NCI-H2196 (cell line): ENCODE measurements at regions not wholly inside any gene's neighbourhood (a gene's known extent, or its start where the extent isn't known, plus 50 kb on each side); places are given as distances from the start of the nearest gene placed in this dataset.
A peak's percentile ranks its signal among the peaks of the same experiment; 100 is the strongest.
"Not testable (repeated sequence)": the region's sequence is repeated elsewhere in the genome, so short reads cannot be mapped to it uniquely, and the experiment has no call there.

Experiments used
- DNase-seq: peaks from one replicate; lab custom pipeline; 2025; ENCODE audit not compliant: unreplicated experiment; lab: John Stamatoyannopoulos, UW

DNA sequence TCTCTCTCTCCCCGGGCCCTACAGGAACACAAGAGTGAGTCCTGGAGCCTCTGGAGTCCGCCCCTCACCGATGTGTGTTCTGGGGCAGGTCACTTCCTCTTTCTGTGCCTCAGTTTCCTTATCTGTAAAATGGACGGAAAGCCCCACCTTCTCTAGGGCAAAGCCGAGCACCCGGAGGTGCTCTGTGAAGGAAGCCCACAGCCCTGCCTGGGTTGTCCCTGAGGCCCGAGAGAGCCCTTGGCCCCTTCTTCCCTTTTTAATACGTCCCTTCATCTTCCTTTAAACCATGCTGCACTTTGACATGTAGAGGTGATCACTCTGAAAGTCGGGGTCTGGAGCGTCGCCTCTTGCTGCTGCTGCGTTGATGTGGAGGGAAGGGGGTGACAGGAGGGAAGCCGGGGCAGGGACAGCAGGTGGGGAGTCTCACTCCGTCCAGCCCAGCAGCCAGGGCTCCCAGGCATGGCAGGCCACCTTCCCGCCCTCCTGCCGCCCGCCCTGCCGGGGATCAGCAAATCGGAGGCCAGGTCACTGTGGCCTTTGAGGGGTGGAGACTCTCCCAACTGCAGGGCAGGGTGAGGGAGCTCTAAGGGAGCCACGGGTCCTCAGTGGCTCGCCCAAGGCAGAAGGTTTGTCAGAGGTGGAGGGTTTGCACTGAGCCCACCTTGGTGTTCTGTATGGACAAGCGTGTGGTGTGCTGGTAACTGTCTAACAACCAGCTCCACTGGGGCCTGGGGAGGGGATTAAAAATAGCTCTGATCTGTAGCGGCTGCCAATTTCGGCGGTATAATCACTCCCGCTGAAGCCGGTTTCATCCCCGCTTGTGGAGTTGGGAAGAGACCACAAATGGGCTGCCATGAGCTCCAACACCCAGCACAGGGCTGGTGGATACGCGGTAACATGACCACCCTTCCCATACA lies 135.9 kb upstream of the ID2 start:
- DNase-seq, result no peak

DNA sequence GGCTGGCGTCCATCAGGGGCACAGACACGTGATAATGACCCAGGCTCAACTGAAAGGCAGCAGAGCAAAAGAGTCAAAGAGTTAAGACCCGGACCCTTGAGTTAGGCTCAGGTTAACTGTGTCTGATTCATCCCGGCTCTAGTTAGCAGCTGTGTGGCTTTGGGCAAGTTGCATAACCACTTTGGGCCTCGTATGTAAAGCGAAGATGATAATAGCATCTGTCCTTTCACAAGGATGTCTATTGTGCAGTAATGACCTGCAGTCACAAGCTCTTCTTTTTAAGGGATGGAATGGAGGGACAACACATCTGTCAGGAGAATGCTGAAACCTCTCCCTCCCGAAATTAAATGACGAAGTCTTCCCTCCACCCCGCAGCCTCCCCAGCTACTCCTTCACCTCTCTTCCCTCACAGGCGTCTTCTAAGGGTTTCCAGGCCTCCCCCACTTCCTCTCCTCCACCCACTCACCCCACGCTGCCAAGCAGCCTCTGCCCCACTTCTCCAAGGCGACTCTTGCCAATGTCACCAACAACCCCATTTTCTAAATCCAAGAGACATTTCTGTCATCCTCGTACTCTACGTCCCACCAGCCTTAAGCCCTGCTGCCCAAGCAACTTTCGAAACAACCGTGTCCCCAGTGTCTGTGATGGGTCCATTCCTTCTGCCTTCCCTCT lies 135.1 kb upstream of the ID2 start:
- no peak for DNase-seq

DNA sequence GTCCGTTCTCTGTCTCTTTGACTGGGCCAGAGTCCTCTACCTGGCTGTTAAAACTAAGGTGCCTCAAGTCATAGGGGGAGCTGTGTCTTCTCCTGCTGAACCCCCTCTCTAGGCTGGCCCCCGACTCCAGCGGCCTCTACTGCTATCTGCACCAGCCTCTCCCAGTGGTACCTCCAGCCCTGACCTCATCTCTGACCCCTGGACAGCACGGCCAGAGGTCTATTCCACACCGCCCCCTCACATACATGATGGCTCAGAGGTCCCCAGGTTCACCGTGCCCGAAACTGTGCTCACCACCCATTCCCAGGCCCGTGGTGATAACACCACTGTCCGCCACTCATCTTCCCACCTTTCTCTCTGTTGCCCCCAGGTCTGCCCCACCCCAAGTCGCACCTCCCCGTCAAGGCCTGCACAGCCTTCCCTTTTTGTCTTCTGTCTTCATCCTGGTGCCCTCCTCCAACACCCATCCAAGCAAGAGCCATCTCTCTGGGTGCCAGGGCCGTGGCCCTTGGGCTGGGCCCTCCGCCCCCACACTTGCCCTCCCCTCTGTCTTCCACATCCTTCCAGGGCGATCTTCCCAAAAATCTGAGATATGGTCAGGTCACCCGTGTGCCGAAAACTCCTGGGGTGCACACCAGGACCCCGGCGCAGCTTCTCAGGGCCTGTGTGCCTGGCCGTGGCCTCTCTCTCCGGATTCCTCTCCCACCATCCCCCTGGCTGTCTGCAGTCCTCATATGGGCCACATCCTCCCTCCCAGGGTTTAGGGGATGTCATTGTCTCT lies 134.4 kb upstream of the ID2 start:
- no peak for DNase-seq

GRCh38 chr2:8548065-8548618 lies 133.7 kb upstream of the ID2 start:
- no peak for DNase-seq

DNA sequence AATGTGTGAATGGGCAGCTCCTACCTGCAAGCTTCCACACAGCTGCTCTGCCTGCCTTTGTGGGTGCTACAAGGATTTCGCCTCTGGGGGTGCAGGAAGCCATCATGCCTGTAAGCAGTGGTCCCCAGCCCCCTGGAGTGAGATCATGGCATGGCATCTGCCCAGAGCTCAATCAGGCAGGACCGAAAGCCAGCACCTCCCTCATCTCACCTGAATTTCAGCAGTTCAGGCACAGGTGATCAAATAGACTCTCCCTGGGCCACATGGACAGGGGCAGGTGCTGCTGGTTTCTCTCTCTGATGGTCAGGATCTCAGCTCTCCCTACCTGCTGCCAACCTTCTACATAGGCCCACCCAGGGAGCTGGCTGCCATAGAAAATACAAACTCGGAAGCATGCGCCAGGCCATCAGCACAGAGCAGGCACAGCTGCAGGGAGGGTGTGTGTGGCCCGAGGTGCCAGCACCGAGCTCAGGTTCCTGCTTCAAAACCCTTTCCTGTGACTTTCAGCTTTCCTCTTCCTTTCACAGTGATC lies 133.2 kb upstream of the ID2 start:
- peak; percentile 36 for DNase-seq

GRCh38 chr2:8549273-8549922 lies 132.5 kb upstream of the ID2 start:
- DNase-seq, result no peak

DNA sequence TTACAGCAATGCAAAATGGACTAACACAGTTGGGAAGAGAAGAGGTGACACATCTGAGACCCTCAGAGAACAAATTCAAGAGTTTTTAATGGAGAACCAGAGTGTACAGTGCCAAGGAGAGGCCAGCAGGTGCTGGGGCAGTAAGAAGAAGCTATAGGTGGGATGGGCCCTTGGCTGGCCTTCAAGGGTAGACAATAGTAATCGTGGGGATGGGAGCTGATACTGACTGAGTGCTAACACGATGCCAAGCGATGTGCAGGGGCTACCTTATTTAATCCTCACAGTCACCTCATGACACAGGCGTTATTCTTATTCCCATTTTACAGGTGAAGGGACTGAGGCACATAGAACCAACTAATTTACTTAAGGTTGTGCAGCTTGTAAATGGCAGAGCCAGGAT lies 131.9 kb upstream of the ID2 start:
- no peak for DNase-seq

- DNase-seq, result no peak
These were observed 131.4 kb upstream of the ID2 start for GRCh38 chr2:8550481-8550880.

DNA sequence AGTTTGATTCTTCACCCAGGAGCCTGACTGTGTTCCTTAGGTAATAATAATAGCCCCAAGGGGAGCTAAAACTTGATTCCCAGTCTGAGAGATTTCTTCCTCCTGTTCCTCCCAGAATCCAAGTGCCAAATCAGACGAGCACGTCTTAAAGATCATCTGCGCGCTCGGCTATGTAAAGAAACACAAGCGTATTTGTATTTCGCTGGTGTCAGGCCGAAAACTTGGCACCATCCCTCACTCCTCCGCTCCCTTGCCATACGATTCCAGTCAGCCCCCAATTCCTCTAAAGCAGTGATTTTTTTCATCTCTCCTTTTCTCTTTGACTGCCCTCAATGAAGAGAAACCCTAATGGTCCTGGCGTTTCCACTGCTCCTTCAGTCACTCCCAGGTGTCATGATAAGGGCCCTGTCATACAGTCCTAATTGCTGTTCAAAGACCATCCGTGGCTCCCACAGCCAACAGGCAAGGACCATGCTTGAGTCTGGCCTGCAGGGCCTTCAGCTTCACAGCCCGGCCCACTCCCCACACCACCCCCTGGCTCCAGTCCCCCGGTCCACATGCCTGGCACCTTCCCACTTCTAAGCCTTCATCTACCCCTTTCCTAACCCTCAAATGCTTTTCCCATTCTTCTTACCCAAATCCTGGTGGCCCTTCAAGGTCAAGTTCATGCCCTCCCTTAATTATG lies 130.8 kb upstream of the ID2 start:
- DNase-seq, result no peak

DNA sequence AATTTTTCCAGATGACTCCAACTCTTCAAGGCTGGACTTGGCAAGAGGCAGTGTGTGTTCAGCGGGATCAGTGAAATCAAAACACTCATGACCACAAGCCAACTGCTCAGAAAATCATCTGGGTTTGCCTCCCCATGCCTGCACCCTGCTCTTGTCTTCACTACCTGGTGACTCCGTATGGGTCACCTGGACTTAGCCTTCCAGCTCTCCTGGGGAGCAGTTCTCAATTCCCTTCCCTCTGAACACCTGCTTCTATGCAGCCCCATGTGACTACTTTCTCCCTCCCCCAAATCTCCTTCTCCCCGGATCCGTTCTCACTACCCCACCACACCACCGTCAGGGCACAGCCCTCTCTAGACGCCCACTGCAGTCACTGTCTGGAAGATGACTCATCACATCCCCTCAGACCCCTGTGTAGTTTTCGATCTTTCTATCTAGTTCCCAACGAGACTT lies 130.2 kb upstream of the ID2 start:
- DNase-seq, result no peak

DNA sequence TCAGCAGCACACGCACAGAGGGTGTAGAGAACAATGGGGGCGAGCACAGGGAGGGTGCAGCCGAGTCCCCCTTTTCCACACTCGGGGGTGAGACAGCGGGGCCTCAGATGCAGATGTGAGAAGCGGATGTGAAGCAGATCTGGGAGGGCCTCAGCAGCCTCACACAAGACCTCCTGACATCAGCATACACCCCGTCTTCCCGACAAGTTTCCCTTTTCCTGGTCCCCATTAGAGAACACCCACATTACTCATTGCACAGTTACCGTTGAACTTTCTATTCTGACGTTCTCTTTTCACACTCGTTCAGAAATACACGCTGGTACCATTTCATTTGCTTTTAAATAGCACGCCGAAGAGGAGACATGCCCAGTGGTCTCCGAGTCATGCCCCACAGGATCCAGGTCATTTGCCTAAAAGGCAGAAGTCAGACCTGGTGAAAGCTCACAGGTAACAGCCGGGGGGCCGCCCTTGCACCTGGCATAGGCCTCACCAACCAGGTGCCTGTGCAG lies 129.5 kb upstream of the ID2 start:
- no peak for DNase-seq

- DNase-seq, result no peak
These were observed 128.2 kb upstream of the ID2 start for GRCh38 chr2:8553643-8554042.

GRCh38 chr2:8554296-8554806 lies 127.5 kb upstream of the ID2 start:
- DNase-seq, result no peak

- no peak for DNase-seq
These were observed 126.3 kb upstream of the ID2 start for GRCh38 chr2:8555543-8555942.

DNA sequence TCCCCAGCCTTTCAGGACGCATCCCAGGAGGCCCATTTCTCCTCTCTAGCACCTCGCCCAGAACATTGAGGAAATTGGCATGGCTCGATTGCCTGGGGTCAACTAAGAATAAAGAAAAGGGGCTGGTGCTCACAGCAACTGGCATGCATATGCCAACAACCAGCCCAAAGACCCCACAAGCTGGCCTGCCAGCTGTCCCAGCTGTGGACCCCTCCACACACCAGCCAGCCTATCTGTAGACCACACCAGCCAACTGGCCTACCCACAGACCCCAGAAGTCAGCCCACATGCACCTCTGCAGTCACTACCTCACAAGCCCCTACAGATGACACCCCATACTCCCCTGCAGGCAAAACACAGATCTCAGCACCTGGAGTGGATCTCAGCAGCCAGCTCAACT lies 123.8 kb upstream of the ID2 start:
- DNase-seq, result no peak

GRCh38 chr2:8558956-8559355 lies 122.9 kb upstream of the ID2 start:
- DNase-seq, result no peak

GRCh38 chr2:8559805-8560204 lies 122.1 kb upstream of the ID2 start:
- no peak for DNase-seq

DNA sequence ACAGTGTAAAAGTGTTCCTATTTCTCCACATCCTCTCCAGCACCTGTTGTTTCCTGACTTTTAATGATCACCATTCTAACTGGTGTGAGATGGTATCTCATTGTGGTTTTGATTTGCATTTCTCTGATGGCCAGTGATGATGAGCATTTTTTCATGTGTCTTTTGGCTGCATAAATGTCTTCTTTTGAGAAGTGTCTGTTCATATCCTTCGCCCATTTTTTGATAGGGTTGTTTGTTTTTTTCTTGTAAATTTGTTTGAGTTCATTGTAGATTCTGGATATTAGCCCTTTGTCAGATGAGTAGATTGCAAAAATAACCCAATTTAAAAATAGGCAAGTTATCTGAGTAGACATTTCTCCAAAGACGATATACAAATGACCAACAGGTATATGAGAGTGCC lies 120.2 kb upstream of the ID2 start:
- not testable (repeated sequence) for DNase-seq

- DNase-seq, result no peak
These were observed 117.9 kb upstream of the ID2 start for GRCh38 chr2:8563814-8564474.
